ENCODE measurements at regions not wholly inside any gene's neighbourhood (a gene's known extent, or its start where the extent isn't known, plus 50 kb on each side); places are given as distances from the start of the nearest gene placed in this dataset.

- H3K4me3 ChIP-seq (ENCODE audit: low read depth, low read length) = no peak overlapping the region
- no peaks in the 10 kb centered on the region for H3K36me3 ChIP-seq (ENCODE audit: control insufficient read depth in 2 of 2, insufficient read depth in 1 of 2, low read length in 2 of 2)
- ChIA-PET CTCF (no interaction called here), POLR2A (no interaction called here)
- no peak overlapping the region for H3K27ac ChIP-seq (ENCODE audit: extremely low read depth, low read depth, low read length)
- TF ChIP-seq ZBTB6 (tag by site-specific recombination; IDR thresholded peaks at IDR 0.05) = no peak
- TF ChIP-seq ZFHX2 (tag by site-specific recombination; conservative IDR thresholded peaks at IDR 0.05) = no peak
- no peak for TF ChIP-seq ZNF529 (tag by site-specific recombination; IDR thresholded peaks at IDR 0.05; ENCODE audit: insufficient replicate concordance)
- TF ChIP-seq ZNF777 (tag by site-specific recombination; IDR thresholded peaks at IDR 0.05; ENCODE audit: borderline replicate concordance) = no peak
- TF ChIP-seq ZSCAN4 (tag by site-specific recombination; IDR thresholded peaks at IDR 0.05) = no peak
- no peak for TF ChIP-seq ZFP37 (tag by site-specific recombination; IDR thresholded peaks at IDR 0.05)
- TF ChIP-seq PRDM4 (tag by site-specific recombination; IDR thresholded peaks at IDR 0.05) = no peak
- TF ChIP-seq ZNF549 (tag by site-specific recombination; IDR thresholded peaks at IDR 0.05) = no peak
- no peak for TF ChIP-seq ZNF184 (tag by site-specific recombination; IDR thresholded peaks at IDR 0.05)
- no peak for TF ChIP-seq ZNF248 (tag by site-specific recombination; IDR thresholded peaks at IDR 0.05)
- TF ChIP-seq GLI4 (tag by site-specific recombination; IDR thresholded peaks at IDR 0.05) = no peak
- TF ChIP-seq ZNF560 (tag by site-specific recombination; IDR thresholded peaks at IDR 0.05; ENCODE audit: borderline replicate concordance) = no peak
- no peak for TF ChIP-seq SCRT1 (tag by site-specific recombination; IDR thresholded peaks at IDR 0.05; ENCODE audit: borderline replicate concordance)
- no peak for TF ChIP-seq ZNF350 (tag by site-specific recombination; IDR thresholded peaks at IDR 0.05)
- TF ChIP-seq ZNF776 (tag by site-specific recombination; IDR thresholded peaks at IDR 0.05; ENCODE audit: borderline replicate concordance) = no peak
- TF ChIP-seq ZNF791 (tag by site-specific recombination; IDR thresholded peaks at IDR 0.05) = no peak
- TF ChIP-seq ZXDB (tag by site-specific recombination; IDR thresholded peaks at IDR 0.05) = no peak
- no peak for TF ChIP-seq CTCF (tag by site-specific recombination; IDR thresholded peaks at IDR 0.05)
- H3K4me1 ChIP-seq (ENCODE audit: control insufficient read depth, insufficient read depth, low read length) = no peaks in the 10 kb centered on the region
- H3K9me3 ChIP-seq (ENCODE audit: control insufficient read depth, insufficient read depth, low read depth, low read length) = no peaks in the 10 kb centered on the region
Measured at GRCh38 chr9:22590336-22591033, 143.9 kb downstream of the DMRTA1 start.

- ChIA-PET POLR2A (no interaction called here), CTCF (no interaction called here)
- Histone ChIP-seq H3K36me3 (ENCODE audit: control insufficient read depth in 2 of 2, insufficient read depth in 1 of 2, low read length in 2 of 2) (no peaks in the 10 kb centered on the region), H3K4me3 (ENCODE audit: low read depth, low read length) (no peak overlapping the region), H3K4me1 (ENCODE audit: control insufficient read depth, insufficient read depth, low read length) (no peaks in the 10 kb centered on the region), H3K9me3 (ENCODE audit: control insufficient read depth, insufficient read depth, low read depth, low read length) (no peaks in the 10 kb centered on the region), H3K27ac (ENCODE audit: extremely low read depth, low read depth, low read length) (no peak overlapping the region)
- TF ChIP-seq ZBTB1 (tag by site-specific recombination; IDR thresholded peaks at IDR 0.05) = no peak
- no peak for TF ChIP-seq ZNF223 (tag by site-specific recombination; IDR thresholded peaks at IDR 0.05)
- no peak for TF ChIP-seq ZNF391 (tag by site-specific recombination; IDR thresholded peaks at IDR 0.05; ENCODE audit: borderline replicate concordance, low read depth)
- TF ChIP-seq BCL11A (tag by site-specific recombination; IDR thresholded peaks at IDR 0.05; ENCODE audit: low read depth) = no peak
- TF ChIP-seq ZNF19 (tag by site-specific recombination; IDR thresholded peaks at IDR 0.05; ENCODE audit: low read depth) = no peak
- TF ChIP-seq ZNF155 (tag by site-specific recombination; IDR thresholded peaks at IDR 0.05) = no peak
- TF ChIP-seq ZNF560 (tag by site-specific recombination; IDR thresholded peaks at IDR 0.05; ENCODE audit: borderline replicate concordance) = no peak
- no peak for TF ChIP-seq TRIM28 (IDR thresholded peaks at IDR 0.05; ENCODE audit: borderline replicate concordance, low read length)
- no peak for TF ChIP-seq ZNF16 (tag by site-specific recombination; IDR thresholded peaks at IDR 0.05; ENCODE audit: low read depth)
- no peak for TF ChIP-seq ZNF664 (tag by site-specific recombination; IDR thresholded peaks at IDR 0.05)
- no peak for TF ChIP-seq PATZ1 (tag by site-specific recombination; IDR thresholded peaks at IDR 0.05)
Measured at GRCh38 chr9:22595805-22596204, 149.2 kb downstream of the DMRTA1 start.
